Stimulated activated CD4-positive, alpha-beta T cell treated with anti-CD3 and anti-CD28 coated beads, TNF-alpha, amount 100 ng/mL, for 24 hours (primary cell): ENCODE measurements at regions not wholly inside any gene's neighbourhood (a gene's known extent, or its start where the extent isn't known, plus 50 kb on each side); places are given as distances from the start of the nearest gene placed in this dataset.

Source experiments
- DNase-seq, 3 experiments: peaks; one replicate each; pipeline ENCODE4 v3.0.0-alpha.2; 2020; ENCODE audit warnings: low read depth in 3 of 3

GRCh38 chr5:158126442-158127405 is 267.8 kb upstream of the CLINT1 start:
- no peak for DNase-seq

DNA sequence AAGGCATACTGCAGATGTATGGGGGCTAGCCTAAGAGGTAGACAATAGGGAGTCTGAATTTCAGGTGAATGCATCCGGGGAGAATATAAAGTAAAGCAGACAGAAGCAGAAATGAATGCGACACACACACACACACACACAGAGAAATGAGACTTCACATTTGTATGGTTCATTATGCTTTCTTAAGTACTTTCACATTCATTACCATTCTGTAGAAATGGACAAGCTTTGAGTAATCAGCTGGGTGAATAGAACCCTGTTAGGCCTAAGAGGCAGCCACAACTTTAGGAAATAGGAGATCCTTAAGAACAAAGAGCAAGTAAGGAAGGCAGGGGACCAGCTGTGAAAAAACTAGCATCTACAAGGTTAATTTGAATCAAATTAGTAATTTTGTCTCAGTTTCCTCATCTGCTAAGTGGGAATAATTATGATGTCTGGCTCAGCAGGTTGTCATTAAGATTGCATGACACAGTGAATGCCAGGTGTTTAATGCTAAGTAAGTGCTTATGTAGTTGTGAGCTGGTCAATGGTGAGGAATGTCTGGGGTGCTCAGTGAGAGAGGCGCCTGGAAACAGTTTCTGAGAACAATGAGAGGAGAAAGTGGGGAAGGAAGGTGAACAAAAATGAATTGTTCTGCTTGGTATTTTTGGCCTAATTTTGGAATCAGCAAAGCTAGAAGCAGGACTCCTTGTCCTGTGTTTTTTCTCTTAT is 265.8 kb upstream of the CLINT1 start:
- no peak for DNase-seq

DNA sequence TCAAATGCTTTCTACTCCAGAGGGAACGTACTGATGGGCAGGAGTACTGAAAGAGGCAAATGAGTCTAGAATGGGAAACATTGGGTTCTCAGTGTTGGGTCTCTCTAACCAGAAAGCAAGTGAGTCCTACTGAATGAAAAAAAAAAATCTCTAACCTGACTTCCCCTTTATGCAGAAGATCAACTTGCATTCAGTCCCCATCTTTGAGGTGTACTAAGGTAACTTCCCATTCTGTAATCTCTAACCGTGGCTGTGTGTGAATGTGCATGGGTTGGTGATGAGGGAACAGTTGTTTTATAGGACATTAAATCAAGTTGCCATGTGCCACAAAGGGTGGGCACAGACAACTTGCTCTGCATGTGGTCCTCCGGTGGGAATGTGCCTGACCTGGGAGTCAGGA is 264.6 kb upstream of the CLINT1 start:
- no peak for DNase-seq

DNA sequence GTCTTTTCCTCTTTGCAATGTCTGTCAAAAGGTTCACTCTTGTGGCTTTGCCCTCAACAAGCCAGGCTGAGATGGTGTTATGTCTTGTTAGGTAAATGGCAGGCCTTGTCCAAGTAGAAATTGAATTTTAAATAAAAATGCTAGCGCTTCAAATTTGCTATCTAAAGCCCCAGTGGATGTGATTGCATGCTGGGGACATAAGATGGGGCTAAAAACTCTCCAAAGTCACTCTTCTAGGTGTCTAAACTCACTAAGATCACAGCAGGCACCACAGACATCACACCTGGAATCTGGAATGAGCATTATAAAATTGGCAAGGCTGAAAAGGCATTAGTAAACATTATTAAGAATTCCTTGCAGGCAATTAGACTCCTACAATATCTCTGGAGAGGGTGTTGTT is 262.7 kb upstream of the CLINT1 start:
- no peak for DNase-seq

- no peak for DNase-seq
Measured at GRCh38 chr5:158120760-158121159, 261.8 kb upstream of the CLINT1 start.

DNA sequence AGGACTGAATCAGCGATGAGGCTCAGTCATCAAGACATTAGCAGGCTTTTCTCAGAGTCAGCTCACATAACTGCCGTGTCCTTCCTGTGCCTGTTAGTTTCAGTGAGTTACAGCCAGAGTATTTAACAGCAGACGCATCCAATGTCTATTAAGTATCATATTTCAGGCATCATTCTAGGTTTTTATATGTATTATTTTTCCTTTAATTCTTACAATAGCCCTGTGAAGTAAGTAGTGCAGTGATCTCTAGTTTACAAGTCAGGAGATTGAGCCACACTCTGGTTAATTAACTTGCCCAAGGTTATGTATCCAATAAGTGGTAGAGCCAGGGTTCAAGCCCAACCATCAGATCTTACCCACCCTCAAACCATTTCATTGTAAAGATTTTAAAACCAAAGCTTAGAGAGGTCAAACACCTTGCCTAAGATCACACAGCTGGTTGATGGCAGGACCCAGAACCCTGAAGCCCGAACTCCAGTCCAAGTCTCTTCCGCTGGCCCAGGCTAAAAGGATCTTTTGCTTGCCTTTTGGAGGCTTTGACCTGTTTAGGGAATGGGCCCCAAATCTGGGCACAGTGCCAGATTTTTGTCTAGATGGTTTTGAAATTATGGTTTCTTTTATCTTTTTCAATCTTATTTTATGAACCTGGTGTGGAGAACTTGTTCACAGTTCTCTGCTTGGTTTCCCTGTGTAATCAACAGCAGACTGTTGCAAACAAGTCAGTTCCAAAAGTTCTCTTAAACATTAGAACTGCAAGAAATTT is 261.2 kb upstream of the CLINT1 start:
- no peak for DNase-seq

GRCh38 chr5:158117467-158118160 is 258.7 kb upstream of the CLINT1 start:
- DNase-seq: no peak

DNA sequence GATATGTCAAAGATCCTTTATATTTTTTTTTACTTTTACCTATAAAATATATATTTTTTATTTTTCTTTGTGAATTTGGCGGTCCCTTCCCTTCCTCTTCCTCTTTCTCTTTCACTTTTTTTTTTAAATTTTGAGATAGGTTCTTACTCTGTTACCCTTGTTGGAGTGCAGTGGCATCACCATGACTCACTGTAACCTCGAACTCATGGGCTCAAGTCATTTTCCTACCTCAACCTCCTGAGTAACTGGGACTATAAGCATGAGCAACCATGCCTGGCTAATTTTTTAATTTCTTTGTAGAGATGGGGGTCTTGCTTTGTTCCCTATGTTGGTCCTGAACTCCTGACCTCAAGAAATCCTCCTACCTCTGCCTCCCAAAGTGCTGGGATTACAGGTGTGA is 258.0 kb upstream of the CLINT1 start:
- no peak for DNase-seq

DNA sequence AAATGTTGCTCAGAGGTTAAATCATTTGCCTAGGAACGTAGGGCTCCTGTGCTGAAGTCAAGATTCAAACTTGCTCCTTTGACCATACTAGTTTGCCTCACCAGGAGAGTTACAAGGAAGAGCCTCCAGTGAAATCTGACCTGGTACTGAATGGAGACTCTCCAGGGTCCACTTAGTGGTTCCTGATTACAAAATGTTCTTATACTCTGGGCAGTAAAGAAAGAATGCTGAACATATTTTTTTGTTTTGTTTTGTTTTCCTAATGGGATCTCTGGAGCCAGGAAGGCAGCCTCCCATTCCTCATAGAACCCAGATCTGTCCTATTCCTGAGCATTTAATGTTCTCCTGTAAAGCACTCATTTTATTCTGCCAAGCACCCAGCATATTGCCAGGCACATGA is 256.5 kb upstream of the CLINT1 start:
- DNase-seq: no peak

DNA sequence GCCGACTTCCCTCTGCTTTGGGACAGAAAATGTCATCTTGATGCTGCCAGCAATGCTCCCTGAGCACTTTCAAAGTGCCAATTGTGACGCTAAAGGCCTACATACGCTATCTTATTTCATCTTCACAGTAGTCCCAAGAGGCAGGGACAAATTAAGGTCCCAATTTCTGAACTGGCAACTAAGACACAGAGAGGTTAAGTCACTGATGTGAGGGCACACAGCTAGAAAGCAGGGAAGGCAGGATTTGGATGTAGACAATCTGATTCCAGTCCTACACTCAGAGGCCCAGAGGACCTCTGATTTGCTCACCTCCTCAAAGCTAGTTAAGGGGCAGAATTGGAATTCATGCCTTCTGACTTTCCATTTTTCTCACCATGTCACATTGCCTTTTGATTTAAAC is 249.2 kb upstream of the CLINT1 start:
- DNase-seq: no peak

- DNase-seq: no peak
Measured at GRCh38 chr5:158100373-158100888, 241.5 kb upstream of the CLINT1 start.

DNA sequence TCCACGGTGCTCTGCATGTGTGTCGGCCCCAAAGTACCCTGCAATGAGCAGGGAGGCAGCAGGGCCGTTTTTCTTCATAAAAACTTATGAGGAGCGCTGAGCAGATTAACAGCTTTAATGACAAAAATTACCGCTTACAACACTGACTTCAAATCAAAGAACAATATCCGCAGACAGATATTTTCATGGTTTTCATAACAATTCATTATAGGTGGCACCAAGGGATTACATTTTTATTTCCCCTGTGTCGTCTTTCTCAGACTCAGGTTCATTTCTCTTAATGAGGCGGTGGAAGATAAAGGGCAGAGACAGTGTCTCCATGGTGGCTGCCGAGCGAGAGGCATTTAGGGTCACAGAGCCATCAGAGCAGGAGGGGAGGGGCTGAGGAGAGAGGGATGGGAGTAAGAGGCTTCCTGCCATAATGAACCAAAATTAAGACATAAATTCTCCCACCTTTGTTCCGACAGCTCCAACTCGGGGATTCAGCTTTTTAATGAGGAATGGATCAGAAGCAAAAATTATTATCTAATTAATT is 240.7 kb upstream of the CLINT1 start:
- DNase-seq: no peak

DNA sequence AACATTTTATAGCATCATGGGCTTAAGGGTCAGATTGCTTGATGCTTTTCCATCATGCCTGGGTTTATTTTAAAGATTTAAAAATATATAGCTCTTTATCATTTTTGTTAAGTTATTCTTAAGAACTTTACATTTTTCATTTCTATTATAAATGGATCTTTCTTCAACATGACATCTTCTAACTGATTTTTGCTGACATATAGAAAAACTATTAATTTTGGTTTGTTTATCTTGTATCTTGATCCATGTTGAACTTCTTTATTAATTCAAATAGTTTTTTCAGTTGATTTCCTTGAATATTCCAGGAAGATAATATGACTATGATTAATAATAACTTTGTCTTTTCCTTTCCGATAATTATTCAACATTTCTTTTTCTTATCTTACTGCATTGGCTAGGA is 237.9 kb upstream of the CLINT1 start:
- no peak for DNase-seq

- DNase-seq: no peak
Measured at GRCh38 chr5:158086856-158087255, 227.9 kb upstream of the CLINT1 start.

DNA sequence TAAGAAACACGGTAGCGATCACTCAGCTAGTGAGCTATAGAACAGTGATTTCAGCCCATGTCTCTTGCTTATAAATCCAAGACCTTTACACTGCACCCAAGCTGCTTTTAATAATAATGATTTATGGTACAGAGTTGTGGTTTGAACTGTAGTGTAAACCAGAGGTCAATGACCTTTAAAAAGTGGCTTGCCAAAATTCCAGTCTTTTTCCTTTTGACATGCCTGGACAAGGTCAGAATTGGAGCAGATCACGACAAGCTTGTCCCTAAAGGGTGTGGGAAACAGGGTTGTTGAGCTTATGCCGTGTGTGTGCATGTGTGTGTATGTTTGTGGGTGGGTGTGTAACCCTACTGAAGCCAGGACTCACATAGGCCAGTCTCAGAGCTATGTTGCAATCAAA is 225.3 kb upstream of the CLINT1 start:
- DNase-seq: no peak

DNA sequence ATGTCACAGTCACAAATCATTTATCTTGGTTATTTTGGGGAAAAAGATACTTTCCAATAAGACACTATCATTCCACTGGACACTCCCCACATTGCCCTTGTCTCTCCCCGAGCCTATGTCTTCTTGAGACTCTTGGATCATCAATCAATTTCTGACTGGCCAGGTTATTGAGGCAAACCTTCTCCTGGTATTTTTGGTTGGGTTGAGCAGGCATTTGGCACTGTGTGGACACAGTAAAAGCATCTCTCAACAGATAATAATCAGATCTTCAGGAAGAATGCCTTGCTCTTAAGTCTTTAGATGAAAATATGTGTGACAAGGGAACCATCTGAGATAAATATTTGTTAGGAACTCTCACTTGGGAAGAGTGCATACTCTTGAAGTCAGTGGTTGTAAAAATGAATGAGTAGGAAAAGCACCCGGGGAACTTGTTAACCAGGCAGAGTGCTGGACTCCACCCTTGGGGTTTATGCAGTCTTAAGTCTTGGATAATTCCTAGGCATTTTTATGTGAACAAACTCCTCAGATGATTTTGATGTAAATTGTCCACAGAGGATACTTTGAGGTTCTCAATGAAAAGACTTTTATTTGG is 223.8 kb upstream of the CLINT1 start:
- no peak for DNase-seq

DNA sequence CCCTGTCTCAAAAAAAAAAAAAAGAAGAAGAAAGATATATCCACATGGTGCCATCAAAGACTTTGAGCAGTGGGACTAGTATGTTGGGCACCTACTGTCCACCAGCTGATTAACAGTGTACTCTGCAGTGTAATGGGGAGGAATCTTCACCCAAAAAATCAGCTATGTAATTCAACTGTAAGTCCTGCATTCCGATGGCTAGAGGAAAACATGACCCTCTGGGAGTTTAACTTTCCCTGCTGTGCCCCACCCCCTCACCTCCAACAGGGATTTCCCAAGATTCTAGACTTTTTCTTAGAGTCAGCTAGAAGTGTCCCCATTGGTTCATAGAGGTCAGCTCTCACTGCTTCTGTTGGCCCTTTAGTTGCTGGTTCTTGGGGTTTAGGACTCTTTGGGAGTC is 221.2 kb upstream of the CLINT1 start:
- DNase-seq: no peak

- no peak for DNase-seq
Measured at GRCh38 chr5:158079097-158079496, 220.2 kb upstream of the CLINT1 start.

- DNase-seq: peak; percentile 17 to 41 (median 20)
Measured at GRCh38 chr5:158074992-158075769, 216.2 kb upstream of the CLINT1 start.

DNA sequence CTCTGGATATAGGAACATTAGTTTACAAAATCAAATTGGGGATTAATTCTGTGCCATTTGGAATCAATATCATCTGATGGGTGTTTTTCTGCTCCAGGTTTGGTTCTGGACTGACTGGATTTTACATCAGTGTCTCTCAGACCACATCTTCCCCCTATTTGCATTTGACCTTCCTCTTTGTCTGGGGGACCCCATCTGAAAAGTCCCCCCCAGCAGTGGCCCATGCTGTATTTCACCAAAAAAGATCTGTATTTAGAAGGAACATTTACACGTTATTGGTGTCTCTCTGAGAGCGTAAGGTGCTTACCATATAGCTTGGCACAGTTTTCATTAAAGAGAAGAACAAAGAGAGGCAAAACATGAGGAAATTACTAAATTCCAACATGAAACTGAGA is 215.6 kb upstream of the CLINT1 start:
- DNase-seq: no peak
